HG03095 (cell line): ENCODE measurements at regions not wholly inside any gene's neighbourhood (a gene's known extent, or its start where the extent isn't known, plus 50 kb on each side); places are given as distances from the start of the nearest gene placed in this dataset.

Experiments
- ATAC-seq: cut with Tn5 transposase; IDR thresholded peaks from one replicate; pipeline ENCODE4 v1.9.1; 2021; ENCODE audit warnings: moderate library complexity; ENCODE audit not compliant: unreplicated experiment

GRCh38 chr9:665296-665695, 176.2 kb upstream of the DMRT1 start:
- no peak for ATAC-seq

- ATAC-seq = no peak
Observed at GRCh38 chr9:671997-672396, 169.5 kb upstream of the DMRT1 start.

GRCh38 chr9:672851-673250, 168.6 kb upstream of the DMRT1 start:
- ATAC-seq = no peak

- ATAC-seq = no peak
Observed at GRCh38 chr9:673264-673965, 168.1 kb upstream of the DMRT1 start.

- no peak for ATAC-seq
Observed at GRCh38 chr9:673966-674526, 167.5 kb upstream of the DMRT1 start.

- no peak for ATAC-seq
Observed at GRCh38 chr9:675697-676370, 165.7 kb upstream of the DMRT1 start.

GRCh38 chr9:676780-677438, 164.6 kb upstream of the DMRT1 start:
- no peak for ATAC-seq

- ATAC-seq = no peak
Observed at GRCh38 chr9:677461-678097, 163.9 kb upstream of the DMRT1 start.

GRCh38 chr9:678897-679296, 162.6 kb upstream of the DMRT1 start:
- ATAC-seq = no peak

- no peak for ATAC-seq
Observed at GRCh38 chr9:679462-679861, 162.0 kb upstream of the DMRT1 start.

- ATAC-seq = no peak
Observed at GRCh38 chr9:680106-680505, 161.4 kb upstream of the DMRT1 start.

- ATAC-seq = no peak
Observed at GRCh38 chr9:682633-683508, 158.6 kb upstream of the DMRT1 start.

GRCh38 chr9:683509-684021, 157.9 kb upstream of the DMRT1 start:
- ATAC-seq = no peak

GRCh38 chr9:684054-684890, 157.2 kb upstream of the DMRT1 start:
- no peak for ATAC-seq

GRCh38 chr9:684941-685340, 156.6 kb upstream of the DMRT1 start:
- ATAC-seq = no peak

GRCh38 chr9:686321-686813, 155.1 kb upstream of the DMRT1 start:
- no peak for ATAC-seq

- no peak for ATAC-seq
Observed at GRCh38 chr9:687034-687785, 154.3 kb upstream of the DMRT1 start.

- no peak for ATAC-seq
Observed at GRCh38 chr9:687994-688393, 153.5 kb upstream of the DMRT1 start.
